Smooth muscle cell (in vitro differentiated cells): ENCODE measurements at regions not wholly inside any gene's neighbourhood (a gene's known extent, or its start where the extent isn't known, plus 50 kb on each side); places are given as distances from the start of the nearest gene placed in this dataset.

Source experiments
- DNase-seq: peaks from one replicate; lab custom pipeline; 2025; ENCODE audit not compliant: unreplicated experiment; lab: John Stamatoyannopoulos, UW
- H2AFZ ChIP-seq: fragments of 200-600 bp; sonication (generic); 2 replicates; pipeline ENCODE4 v1.6.0; 2016; ENCODE audit warnings: antibody characterized with exemption, low read depth, mild to moderate bottlenecking
- H3F3A ChIP-seq: fragments of 200-600 bp; sonication (generic); 2 replicates; pipeline ENCODE4 v1.6.0; 2017; ENCODE audit warnings: antibody characterized with exemption, low read depth
- H3K27ac ChIP-seq: fragments of 200-600 bp; sonication (generic); 2 replicates; pipeline ENCODE4 v1.5.1; 2016; ENCODE audit warnings: low read depth, mild to moderate bottlenecking
- H3K27me3 ChIP-seq: fragments of 200-600 bp; sonication (generic); 2 replicates; pipeline ENCODE4 v1.6.1; 2016; ENCODE audit warnings: low read depth, mild to moderate bottlenecking
- H3K36me3 ChIP-seq: fragments of 200-600 bp; sonication (generic); 2 replicates; pipeline ENCODE4 v1.5.1; 2016; ENCODE audit warnings: low read depth
- H3K4me1 ChIP-seq: fragments of 200-600 bp; sonication (generic); 2 replicates; pipeline ENCODE4 v1.5.1; 2016; ENCODE audit warnings: low read depth
- H3K4me2 ChIP-seq: fragments of 200-600 bp; sonication (generic); 2 replicates; pipeline ENCODE4 v1.6.0; 2016; ENCODE audit warnings: mild to moderate bottlenecking
- H3K4me3 ChIP-seq: fragments of 200-600 bp; sonication (generic); 2 replicates; pipeline ENCODE4 v1.5.1; 2016; ENCODE audit warnings: mild to moderate bottlenecking
- H3K79me2 ChIP-seq: fragments of 200-600 bp; sonication (generic); 2 replicates; pipeline ENCODE4 v1.6.0; 2016; ENCODE audit warnings: low read depth, mild to moderate bottlenecking
- H3K9ac ChIP-seq: fragments of 200-600 bp; sonication (generic); 2 replicates; pipeline ENCODE4 v1.6.0; 2016; ENCODE audit warnings: low read depth
- H3K9me3 ChIP-seq: fragments of 200-600 bp; sonication (generic); replicated peaks from 2 replicates; pipeline ENCODE4 v1.5.1; 2016; ENCODE audit warnings: low read depth
- H4K20me1 ChIP-seq: fragments of 200-600 bp; sonication (generic); 2 replicates; pipeline ENCODE4 v1.6.0; 2016; ENCODE audit warnings: low read depth
- CTCF ChIP-seq: fragments of 200-600 bp; sonication (generic); IDR thresholded peaks from 2 replicates; pipeline ENCODE4 v1.5.1; 2017; ENCODE audit warnings: borderline replicate concordance, mild to moderate bottlenecking, antibody characterized with exemption; ENCODE audit not compliant: insufficient read depth, poor library complexity, severe bottlenecking
- WGBS: methylation state at CpG from one replicate; pipeline ENCODE4 v1.1.7; 2016; ENCODE audit warnings: low lambda C conversion rate; 5-methylcytosine and 5-hydroxymethylcytosine counted together

DNA sequence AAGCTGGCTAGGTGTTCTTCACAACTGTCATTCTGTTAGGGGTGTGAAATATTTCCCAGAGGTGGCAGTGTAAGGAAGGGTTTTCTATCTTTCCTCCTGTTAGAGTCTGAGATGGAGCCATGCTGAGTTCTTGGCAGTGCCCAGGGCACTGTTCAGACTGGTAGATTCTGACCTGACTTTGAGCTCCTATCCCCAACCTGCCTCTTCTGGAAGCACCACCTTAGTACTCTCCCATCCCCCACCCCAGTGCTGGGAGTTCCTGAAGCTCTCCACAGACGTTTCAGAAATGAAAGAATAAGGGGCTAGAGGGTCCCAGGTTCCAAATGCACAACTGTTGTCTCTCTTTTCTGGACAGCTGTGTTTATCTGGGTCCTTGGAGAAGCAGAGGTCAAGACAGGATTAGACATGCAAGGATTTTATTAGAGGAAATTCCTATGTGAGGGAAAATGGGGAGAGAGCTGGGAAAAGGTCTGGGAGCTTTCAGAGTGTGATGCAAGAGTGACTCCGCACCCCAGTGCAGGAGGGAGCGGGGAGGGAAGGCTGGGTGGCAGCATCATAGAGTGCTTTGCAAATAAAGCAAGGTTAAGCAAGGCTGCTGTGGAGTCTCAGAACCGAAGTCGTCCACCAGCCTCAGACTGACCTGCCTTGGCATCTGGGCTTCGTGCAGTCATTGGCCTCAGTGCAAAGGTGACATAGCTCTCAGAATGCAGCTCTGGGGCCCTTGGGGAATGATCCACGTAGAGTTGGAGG, 75.5 kb downstream of the SLC4A3 start:
- Histone ChIP-seq H3K4me3 (no peak overlapping the region), H3K9ac (no peak overlapping the region)

DNA sequence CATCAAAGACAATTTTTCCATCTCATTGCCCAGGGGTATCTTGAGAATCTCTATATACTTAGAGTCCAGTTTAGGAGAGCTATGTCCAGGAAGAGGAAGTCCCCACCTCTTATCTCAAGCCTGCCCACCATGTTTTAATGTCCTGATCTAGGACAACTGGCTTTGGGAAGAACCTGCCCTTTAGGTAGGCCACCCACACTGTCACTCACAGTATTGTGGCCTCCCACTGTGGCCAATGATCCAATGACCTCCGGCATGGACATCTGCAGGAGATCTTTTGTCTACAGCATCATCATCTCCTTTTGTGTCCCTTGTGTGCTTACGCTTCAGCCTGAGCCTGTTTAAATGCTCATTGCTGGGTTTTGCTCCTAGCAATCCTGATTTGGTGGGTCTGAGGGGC, 77.4 kb downstream of the SLC4A3 start:
- Histone ChIP-seq H3K27ac (no peak overlapping the region), H3K9ac (no peak overlapping the region), H3K4me1 (peaks cover 18% of the 10 kb centered on the region), H3K4me3 (no peak overlapping the region), H4K20me1 (no peaks in the 10 kb centered on the region), H2AFZ (no peak overlapping the region), H3K27me3 (no peaks in the 10 kb centered on the region), H3F3A (no peaks in the 10 kb centered on the region), H3K4me2 (no peak overlapping the region), H3K9me3 (no peaks in the 10 kb centered on the region), H3K36me3 (no peaks in the 10 kb centered on the region), H3K79me2 (no peaks in the 10 kb centered on the region)
- no peak for TF ChIP-seq CTCF
- 98% methylated on average over 2 of the region's 2 CpGs for WGBS
- DNase-seq = no peak

More for the DNA sequence above, 75.5 kb downstream of the SLC4A3 start:
- no peak for DNase-seq
- no peaks in the 10 kb centered on the region for H3K79me2 ChIP-seq
- no peak overlapping the region for H2AFZ ChIP-seq
- no peaks in the 10 kb centered on the region for H3F3A ChIP-seq
- no peaks in the 10 kb centered on the region for H3K9me3 ChIP-seq
- H3K4me1 ChIP-seq = peaks cover 29% of the 10 kb centered on the region
- no peak overlapping the region for H3K27ac ChIP-seq
- H3K4me2 ChIP-seq = peak overlapping the region; percentile 18
- H3K36me3 ChIP-seq = no peaks in the 10 kb centered on the region
- no peaks in the 10 kb centered on the region for H4K20me1 ChIP-seq
- no peaks in the 10 kb centered on the region for H3K27me3 ChIP-seq
- 32% methylated on average over 7 of the region's 7 CpGs for WGBS
- TF ChIP-seq CTCF = no peak

DNA sequence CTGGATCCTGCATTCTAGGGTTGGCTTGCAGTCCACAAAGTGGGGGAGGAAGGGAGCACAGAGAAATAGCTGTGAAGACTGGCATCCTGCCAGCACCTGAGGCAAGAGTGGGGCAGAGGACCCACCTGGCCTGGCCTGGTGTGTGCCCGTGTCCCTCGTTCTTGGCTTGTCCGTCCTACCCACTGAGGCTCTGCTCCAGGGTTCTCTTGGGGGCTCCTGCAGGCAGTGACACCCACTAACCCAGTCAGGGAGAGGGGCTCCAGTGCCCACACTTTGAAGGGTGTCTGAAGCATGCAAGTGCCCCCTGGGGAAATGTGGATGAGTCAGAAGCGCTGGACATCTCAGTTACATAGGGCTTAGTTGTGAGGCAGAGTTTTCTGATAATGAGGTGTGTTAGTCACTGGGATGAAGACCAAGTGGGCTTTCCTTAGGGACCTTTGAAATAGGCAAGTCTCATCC, 79.4 kb downstream of the SLC4A3 start:
- no peaks in the 10 kb centered on the region for H3K27me3 ChIP-seq
- H3K4me3 ChIP-seq = no peak overlapping the region
- no peaks in the 10 kb centered on the region for H3K79me2 ChIP-seq
- no peaks in the 10 kb centered on the region for H4K20me1 ChIP-seq
- TF ChIP-seq CTCF = no peak
- no peak overlapping the region for H3K4me2 ChIP-seq
- no peaks in the 10 kb centered on the region for H3K9me3 ChIP-seq
- peaks cover 14% of the 10 kb centered on the region for H3K4me1 ChIP-seq
- H3K36me3 ChIP-seq = no peaks in the 10 kb centered on the region
- WGBS = 93% methylated on average over 4 of the region's 4 CpGs
- DNase-seq = no peak
- H3K9ac ChIP-seq = no peak overlapping the region
- no peak overlapping the region for H3K27ac ChIP-seq
- H3F3A ChIP-seq = no peaks in the 10 kb centered on the region
- no peak overlapping the region for H2AFZ ChIP-seq
